GM18498 (cell line): ENCODE measurements at regions not wholly inside any gene's neighbourhood (a gene's known extent, or its start where the extent isn't known, plus 50 kb on each side); places are given as distances from the start of the nearest gene placed in this dataset.
A peak's percentile ranks its signal among the peaks of the same experiment; 100 is the strongest.

Experiments
- ATAC-seq: cut with Tn5 transposase; IDR thresholded peaks from one replicate; pipeline ENCODE4 v1.9.1; 2021; ENCODE audit warnings: mild to moderate bottlenecking, moderate library complexity; ENCODE audit not compliant: unreplicated experiment

DNA sequence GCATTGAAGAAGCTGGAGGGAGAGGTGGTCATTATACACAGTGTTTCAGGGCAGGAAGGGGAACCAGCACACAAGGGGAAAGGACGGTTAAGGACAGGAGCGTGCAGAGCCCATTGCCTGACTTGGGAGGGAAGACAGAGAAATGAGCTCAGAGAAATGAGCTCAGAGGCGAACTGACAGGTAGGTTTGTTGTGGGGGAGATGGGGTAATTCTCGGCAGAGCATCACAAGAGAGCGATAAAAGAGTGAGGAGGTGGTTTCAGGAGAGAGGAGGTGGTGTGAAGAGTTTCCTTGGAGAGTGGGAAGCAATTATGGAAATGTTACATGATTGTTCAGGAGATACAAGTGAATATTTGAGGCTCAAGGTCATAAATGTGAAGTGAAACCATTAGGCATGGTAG is 61.0 kb downstream of the MRGPRX1 start:
- ATAC-seq: no peak

DNA sequence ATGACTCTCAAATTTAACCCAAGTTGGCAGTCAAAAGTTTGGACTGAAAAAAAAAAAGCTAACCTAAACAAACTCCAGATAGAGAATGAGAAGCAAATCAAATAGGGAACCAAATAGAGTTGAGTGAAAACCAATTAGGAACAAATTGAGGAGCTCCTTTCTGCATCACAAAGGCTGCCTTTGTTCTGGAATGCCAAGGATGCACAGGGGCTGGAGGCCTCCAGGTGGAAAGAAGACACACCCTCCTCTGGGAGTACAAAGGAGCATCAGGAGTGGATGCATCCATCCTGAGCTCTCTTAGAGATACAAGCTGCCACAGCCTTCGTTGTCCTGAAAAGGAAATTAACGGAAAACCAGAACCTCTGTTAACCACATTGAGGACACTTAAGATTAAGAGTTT is 73.3 kb downstream of the MRGPRX1 start:
- no peak for ATAC-seq

DNA sequence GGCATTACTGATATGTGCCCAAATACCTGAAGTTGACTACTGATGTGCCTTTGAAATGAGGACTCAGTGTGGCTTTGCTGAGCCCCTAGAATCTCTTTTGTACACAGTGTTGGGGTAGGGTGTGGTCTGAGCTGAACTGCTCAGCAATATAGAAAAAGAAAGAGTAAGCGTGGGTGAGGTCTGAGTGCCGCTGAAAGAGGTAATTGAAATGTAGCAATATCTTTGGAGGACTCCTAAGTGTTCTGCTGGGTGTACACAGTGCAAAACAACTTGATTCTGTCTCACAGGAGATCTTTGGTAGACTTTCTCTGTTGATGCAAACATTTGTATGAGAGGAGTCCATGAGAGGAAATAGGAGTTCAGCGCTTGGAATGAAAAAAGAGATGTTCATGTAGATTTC is 73.7 kb upstream of the PTPN5 start:
- ATAC-seq: no peak

DNA sequence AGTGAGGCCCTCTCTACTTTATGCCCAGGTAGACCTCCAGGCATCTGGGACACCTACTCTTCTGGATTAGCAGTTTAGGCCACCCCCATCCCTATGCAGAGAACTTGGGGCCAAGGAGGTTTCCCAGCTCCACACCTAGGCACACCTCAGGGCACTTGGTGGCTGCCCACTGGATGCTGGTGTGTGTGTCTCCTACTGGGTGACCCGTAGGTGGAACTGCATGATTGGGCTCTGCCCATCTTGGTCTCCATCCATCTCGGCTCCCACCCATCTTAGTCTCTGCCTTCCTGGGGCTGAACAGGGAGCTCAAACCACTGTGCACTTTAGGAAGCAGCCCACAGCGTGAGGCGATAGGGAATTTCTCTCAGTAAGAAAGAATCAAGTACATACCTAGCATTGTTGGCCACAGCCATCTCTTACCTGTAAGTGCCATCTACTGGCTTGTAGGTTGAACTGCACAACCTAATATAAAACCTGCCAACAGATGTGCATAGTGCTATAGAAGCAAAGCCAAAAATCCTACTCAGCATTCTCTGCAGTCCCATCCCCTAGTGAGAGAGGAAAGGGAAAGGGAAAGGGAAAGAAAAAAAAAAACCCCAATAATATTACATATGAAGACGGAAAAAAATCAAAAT is 61.6 kb upstream of the PTPN5 start:
- ATAC-seq: peak; percentile 92

DNA sequence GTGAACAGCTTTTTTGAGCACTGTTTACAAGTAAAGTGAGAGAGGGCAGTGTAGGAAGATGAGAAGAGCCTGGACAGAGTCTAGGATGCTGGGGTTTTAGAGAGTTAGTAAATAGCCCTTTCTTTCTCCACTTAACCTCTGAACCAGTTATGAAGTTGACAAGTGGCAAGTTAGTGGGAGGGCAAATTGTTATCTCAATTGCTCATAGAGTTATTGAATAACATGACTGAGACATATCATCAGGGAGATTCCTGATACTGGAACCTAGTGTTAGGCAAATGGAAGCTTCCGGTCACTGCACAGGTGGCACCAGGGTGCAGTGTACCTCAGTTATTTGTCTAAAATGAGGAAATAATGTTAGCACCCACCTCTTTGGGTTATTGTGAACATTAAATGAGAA is 57.8 kb upstream of the PTPN5 start:
- no peak for ATAC-seq

DNA sequence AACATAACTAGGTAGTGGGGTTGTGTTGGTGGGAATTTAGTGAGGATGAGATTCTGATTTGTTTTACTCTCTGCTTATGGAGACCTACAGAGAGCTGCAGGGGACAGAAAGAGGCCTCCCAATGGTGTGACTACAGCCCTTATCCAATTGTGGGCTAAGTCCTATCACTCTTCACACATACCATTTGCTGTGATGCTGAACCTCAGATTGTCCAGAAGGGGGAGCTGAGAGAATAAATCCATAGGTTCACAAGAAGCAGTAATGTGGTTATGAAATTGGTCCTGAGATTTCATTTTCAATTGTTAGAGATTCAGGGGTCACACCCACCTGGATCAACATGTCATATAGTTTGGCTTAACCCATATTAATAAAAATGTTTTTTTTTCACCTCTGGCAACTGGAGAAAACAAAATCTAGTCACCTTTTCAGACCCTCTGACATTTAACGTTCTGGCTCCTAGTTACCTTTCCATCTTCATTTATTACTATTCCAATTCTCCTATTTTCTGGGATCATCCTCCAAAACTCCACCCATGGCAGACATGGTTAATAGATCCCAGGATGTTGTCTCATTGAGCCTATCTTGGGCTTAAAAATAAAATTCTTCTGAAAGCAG is 53.3 kb upstream of the PTPN5 start:
- ATAC-seq: peak; percentile 76
